Neural cell (in vitro differentiated cells): ENCODE measurements at regions not wholly inside any gene's neighbourhood (a gene's known extent, or its start where the extent isn't known, plus 50 kb on each side); places are given as distances from the start of the nearest gene placed in this dataset.

Source experiments
- H2AFZ ChIP-seq: fragments of 200-600, 300-800 bp; sonication (generic), shearing (Covaris generic); 2 replicates; pipeline ENCODE4 v1.6.0; 2014; ENCODE audit warnings: low read depth, mild to moderate bottlenecking, antibody characterized with exemption, low read length, moderate library complexity
- H3F3A ChIP-seq: fragments of 200-600 bp; shearing (Covaris generic); 2 replicates; pipeline ENCODE4 v1.6.1; 2016; ENCODE audit warnings: mild to moderate bottlenecking, moderate library complexity, mixed read lengths, antibody characterized with exemption, low read length; ENCODE audit not compliant: insufficient read depth, poor library complexity, severe bottlenecking
- H3K27ac ChIP-seq: fragments of 200-600, 300-800 bp; sonication (generic), shearing (Covaris generic); 2 replicates; pipeline ENCODE4 v1.5.1; 2014; ENCODE audit warnings: mild to moderate bottlenecking, low read length, moderate library complexity
- H3K27me3 ChIP-seq: fragments of 300-800, 200-600 bp; sonication (generic), shearing (Covaris generic); 2 replicates; pipeline ENCODE4 v1.6.0; 2014; ENCODE audit warnings: mild to moderate bottlenecking, low read depth, low read length, moderate library complexity; ENCODE audit not compliant: insufficient read depth
- H3K36me3 ChIP-seq: fragments of 300-800, 200-600 bp; sonication (generic), shearing (Covaris generic); 2 replicates; pipeline ENCODE4 v1.5.1; 2014; ENCODE audit warnings: mild to moderate bottlenecking, antibody characterized with exemption, low read length, moderate library complexity; ENCODE audit not compliant: insufficient read depth
- H3K4me2 ChIP-seq: fragments of 300-800, 200-600 bp; sonication (generic), shearing (Covaris generic); 2 replicates; pipeline ENCODE4 v1.6.0; 2014; ENCODE audit warnings: mild to moderate bottlenecking, low read length
- H3K4me3 ChIP-seq: fragments of 300-800, 200-600 bp; sonication (generic), shearing (Covaris generic); 2 replicates; pipeline ENCODE4 v1.5.1; 2014; ENCODE audit warnings: mild to moderate bottlenecking, low read length, moderate library complexity
- H3K79me2 ChIP-seq: fragments of 200-600 bp; shearing (Covaris generic); replicated peaks from 2 replicates; pipeline ENCODE4 v1.6.0; 2014; ENCODE audit warnings: mild to moderate bottlenecking, low read length, moderate library complexity; ENCODE audit not compliant: insufficient read depth
- H3K9ac ChIP-seq: fragments of 300-800, 200-600 bp; sonication (generic), shearing (Covaris generic); 2 replicates; pipeline ENCODE4 v1.6.1; 2016; ENCODE audit warnings: mild to moderate bottlenecking, low read length, mixed read lengths
- H3K9me2 ChIP-seq: fragments of 200-600 bp; shearing (Covaris generic); 2 replicates; pipeline ENCODE4 v1.6.1; 2016; ENCODE audit warnings: mild to moderate bottlenecking, low read length, mixed read lengths; ENCODE audit not compliant: insufficient read depth
- H3K9me3 ChIP-seq: fragments of 200-600, 300-800 bp; sonication (generic), shearing (Covaris generic); 2 replicates; pipeline ENCODE4 v1.6.1; 2016; ENCODE audit warnings: mild to moderate bottlenecking, mixed run types, low read length, moderate library complexity, mixed read lengths
- H4K20me1 ChIP-seq: fragments of 200-600 bp; shearing (Covaris generic); 2 replicates; pipeline ENCODE4 v1.6.1; 2016; ENCODE audit warnings: mild to moderate bottlenecking, mixed run types; ENCODE audit not compliant: insufficient read depth
- EP300 ChIP-seq: fragments of 450-650 bp; conservative IDR thresholded peaks from 2 replicates; pipeline ENCODE4 v1.6.1; 2014; ENCODE audit warnings: antibody characterized with exemption, mild to moderate bottlenecking, moderate library complexity; ENCODE audit not compliant: poor library complexity, severe bottlenecking
- EZH2 ChIP-seq: fragments of 200-600, 300-800 bp; shearing (Covaris generic), sonication (generic); IDR thresholded peaks from 2 replicates; pipeline ENCODE4 v1.6.1; 2014; ENCODE audit warnings: antibody characterized with exemption, low read length, borderline replicate concordance, mild to moderate bottlenecking; ENCODE audit not compliant: insufficient read depth, poor library complexity, severe bottlenecking
- MXI1 ChIP-seq: fragments of 450-650 bp; conservative IDR thresholded peaks from 2 replicates; pipeline ENCODE4 v1.6.1; 2014; ENCODE audit warnings: antibody characterized with exemption, mild to moderate bottlenecking; ENCODE audit not compliant: poor library complexity, severe bottlenecking
- POLR2AphosphoS5 ChIP-seq: IDR thresholded peaks from 2 replicates; pipeline ENCODE4 v1.6.1; 2012
- RAD21 ChIP-seq: fragments of 450-650 bp; conservative IDR thresholded peaks from 2 replicates; pipeline ENCODE4 v1.6.1; 2014; ENCODE audit warnings: antibody characterized with exemption, mild to moderate bottlenecking, moderate library complexity
- REST ChIP-seq: IDR thresholded peaks from 2 replicates; pipeline ENCODE4 v1.6.1; 2012; ENCODE audit warnings: borderline replicate concordance
- SMC3 ChIP-seq: fragments of 450-650 bp; conservative IDR thresholded peaks from 2 replicates; pipeline ENCODE4 v1.6.1; 2014; ENCODE audit warnings: antibody characterized with exemption, mild to moderate bottlenecking, moderate library complexity; ENCODE audit not compliant: poor library complexity
- TAF1 ChIP-seq: IDR thresholded peaks from 2 replicates; pipeline ENCODE4 v1.6.1; 2012; ENCODE audit warnings: low read depth
- TF ChIP-seq, protein P1 (sequence below): fragments of 450-650 bp; IDR thresholded peaks from 2 replicates; pipeline ENCODE4 v1.5.1; 2014; ENCODE audit warnings: antibody characterized with exemption, mild to moderate bottlenecking, moderate library complexity; ENCODE audit not compliant: poor library complexity, severe bottlenecking

DNA sequence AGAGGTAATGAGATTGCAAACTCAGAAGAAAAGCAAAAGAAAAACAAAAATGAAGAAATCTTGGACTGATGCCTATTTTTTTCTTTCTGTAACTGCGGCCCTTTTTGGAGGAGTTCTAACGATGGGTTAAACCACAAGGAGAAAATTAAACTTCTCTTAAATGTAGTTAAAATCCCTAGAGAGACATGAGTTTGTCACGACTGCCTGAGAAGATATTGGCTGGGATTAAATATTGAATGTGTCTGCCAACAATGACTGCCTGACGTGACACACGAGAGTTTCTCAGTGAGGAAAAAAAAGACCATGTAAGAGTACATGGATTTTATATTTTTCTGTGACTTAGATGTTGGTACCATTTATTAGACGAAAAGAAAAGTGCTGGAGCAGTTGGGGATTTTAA, 1013.4 kb downstream of the PCDH9 start:
- TF ChIP-seq SMC3 (no peak), POLR2AphosphoS5 (no peak), REST (no peak), EZH2 (no peak), TAF1 (no peak), MXI1 (no peak), EP300 (no peak), RAD21 (no peak)
- TF ChIP-seq, protein P1, sequence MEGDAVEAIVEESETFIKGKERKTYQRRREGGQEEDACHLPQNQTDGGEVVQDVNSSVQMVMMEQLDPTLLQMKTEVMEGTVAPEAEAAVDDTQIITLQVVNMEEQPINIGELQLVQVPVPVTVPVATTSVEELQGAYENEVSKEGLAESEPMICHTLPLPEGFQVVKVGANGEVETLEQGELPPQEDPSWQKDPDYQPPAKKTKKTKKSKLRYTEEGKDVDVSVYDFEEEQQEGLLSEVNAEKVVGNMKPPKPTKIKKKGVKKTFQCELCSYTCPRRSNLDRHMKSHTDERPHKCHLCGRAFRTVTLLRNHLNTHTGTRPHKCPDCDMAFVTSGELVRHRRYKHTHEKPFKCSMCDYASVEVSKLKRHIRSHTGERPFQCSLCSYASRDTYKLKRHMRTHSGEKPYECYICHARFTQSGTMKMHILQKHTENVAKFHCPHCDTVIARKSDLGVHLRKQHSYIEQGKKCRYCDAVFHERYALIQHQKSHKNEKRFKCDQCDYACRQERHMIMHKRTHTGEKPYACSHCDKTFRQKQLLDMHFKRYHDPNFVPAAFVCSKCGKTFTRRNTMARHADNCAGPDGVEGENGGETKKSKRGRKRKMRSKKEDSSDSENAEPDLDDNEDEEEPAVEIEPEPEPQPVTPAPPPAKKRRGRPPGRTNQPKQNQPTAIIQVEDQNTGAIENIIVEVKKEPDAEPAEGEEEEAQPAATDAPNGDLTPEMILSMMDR, result no peak
- H3K27ac ChIP-seq, result no peak overlapping the region
- no peak overlapping the region for H3K9ac ChIP-seq
- no peaks in the 10 kb centered on the region for H3K9me3 ChIP-seq
- no peaks in the 10 kb centered on the region for H3F3A ChIP-seq
- H3K4me2 ChIP-seq, result no peak overlapping the region
- no peaks in the 10 kb centered on the region for H3K36me3 ChIP-seq
- H3K9me2 ChIP-seq, result no peaks in the 10 kb centered on the region
- H3K27me3 ChIP-seq, result no peaks in the 10 kb centered on the region
- no peaks in the 10 kb centered on the region for H3K79me2 ChIP-seq
- H2AFZ ChIP-seq, result no peak overlapping the region
- H3K4me3 ChIP-seq, result no peak overlapping the region
- H4K20me1 ChIP-seq, result no peaks in the 10 kb centered on the region

DNA sequence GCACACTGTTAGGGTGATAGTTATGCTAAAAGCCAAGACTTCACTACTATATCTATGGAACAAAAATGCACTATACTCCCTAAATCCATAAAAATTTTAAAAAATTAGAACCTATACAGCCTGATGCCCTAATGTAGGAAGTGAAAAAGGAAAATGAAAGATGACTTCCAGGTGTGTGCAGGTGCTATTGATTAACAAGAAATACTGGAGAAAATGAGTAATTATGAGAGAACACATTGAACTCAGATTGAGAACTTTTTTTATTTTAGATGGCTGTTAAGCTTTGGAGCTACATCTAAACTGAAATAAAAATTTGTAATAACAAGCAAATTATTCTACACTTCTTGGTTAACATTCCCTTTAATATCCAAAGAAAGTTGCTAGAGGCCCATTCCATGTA, 1015.7 kb downstream of the PCDH9 start:
- no peak overlapping the region for H2AFZ ChIP-seq
- H3K4me2 ChIP-seq, result no peak overlapping the region
- no peaks in the 10 kb centered on the region for H3K79me2 ChIP-seq
- H3K9me2 ChIP-seq, result no peaks in the 10 kb centered on the region
- H3F3A ChIP-seq, result no peaks in the 10 kb centered on the region
- TF ChIP-seq POLR2AphosphoS5 (no peak), RAD21 (no peak), TAF1 (no peak), MXI1 (no peak), EZH2 (no peak), REST (no peak), EP300 (no peak), SMC3 (no peak)
- TF ChIP-seq, protein P1, result no peak
- no peak overlapping the region for H3K27ac ChIP-seq
- H4K20me1 ChIP-seq, result no peaks in the 10 kb centered on the region
- H3K9me3 ChIP-seq, result no peaks in the 10 kb centered on the region
- H3K9ac ChIP-seq, result no peak overlapping the region
- H3K27me3 ChIP-seq, result no peaks in the 10 kb centered on the region
- no peak overlapping the region for H3K4me3 ChIP-seq
- H3K36me3 ChIP-seq, result no peaks in the 10 kb centered on the region
